Stimulated activated CD4-positive, alpha-beta T cell treated with anti-CD3 and anti-CD28 coated beads, Interleukin-2, amount 100 ng/mL, for 24 hours (primary cell): ENCODE measurements at regions not wholly inside any gene's neighbourhood (a gene's known extent, or its start where the extent isn't known, plus 50 kb on each side); places are given as distances from the start of the nearest gene placed in this dataset.

ENCODE experiments used
- DNase-seq, 2 donors: peaks; one replicate each; pipeline ENCODE4 v3.0.0-alpha.2; 2020

GRCh38 chr20:58011947-58012610 lies 216.4 kb downstream of the ANKRD60 start:
- DNase-seq = no peak

- no peak for DNase-seq
These were observed 217.1 kb downstream of the ANKRD60 start for GRCh38 chr20:58011106-58011946.

GRCh38 chr20:58010666-58011065 lies 217.8 kb downstream of the ANKRD60 start:
- no peak for DNase-seq

- no peak for DNase-seq
These were observed 218.3 kb downstream of the ANKRD60 start for GRCh38 chr20:58010186-58010585.

- DNase-seq = no peak
These were observed 219.6 kb downstream of the ANKRD60 start for GRCh38 chr20:58008866-58009265.

GRCh38 chr20:58008413-58008812 lies 220.0 kb downstream of the ANKRD60 start:
- no peak for DNase-seq

GRCh38 chr20:58007947-58008346 lies 220.5 kb downstream of the ANKRD60 start:
- DNase-seq = no peak

GRCh38 chr20:58006346-58007316 lies 221.8 kb downstream of the ANKRD60 start:
- DNase-seq = no peak

GRCh38 chr20:58005581-58006345 lies 222.7 kb downstream of the ANKRD60 start:
- DNase-seq = no peak

- no peak for DNase-seq
These were observed 223.6 kb downstream of the ANKRD60 start for GRCh38 chr20:58004900-58005299.

- DNase-seq = no peak
These were observed 224.3 kb downstream of the ANKRD60 start for GRCh38 chr20:58004146-58004545.

- DNase-seq = no peak
These were observed 224.9 kb downstream of the ANKRD60 start for GRCh38 chr20:58003525-58003924.

GRCh38 chr20:58002901-58003300 lies 225.6 kb downstream of the ANKRD60 start:
- no peak for DNase-seq

- no peak for DNase-seq
These were observed 226.5 kb downstream of the ANKRD60 start for GRCh38 chr20:58001946-58002345.

GRCh38 chr20:58001381-58001780 lies 227.1 kb downstream of the ANKRD60 start:
- DNase-seq = no peak

- no peak for DNase-seq
These were observed 227.6 kb downstream of the ANKRD60 start for GRCh38 chr20:58000861-58001260.

GRCh38 chr20:57999465-58000111 lies 228.9 kb downstream of the ANKRD60 start:
- no peak for DNase-seq

GRCh38 chr20:57998981-57999464 lies 229.4 kb downstream of the ANKRD60 start:
- no peak for DNase-seq

GRCh38 chr20:57998276-57998675 lies 230.2 kb downstream of the ANKRD60 start:
- DNase-seq = no peak

- no peak for DNase-seq
These were observed 231.2 kb downstream of the ANKRD60 start for GRCh38 chr20:57996936-57997890.
